Stimulated activated CD8-positive, alpha-beta memory T cell treated with anti-CD3 and anti-CD28 coated beads, Interleukin-2, amount 100 ng/mL, for 1 hour (primary cell): ENCODE measurements at regions not wholly inside any gene's neighbourhood (a gene's known extent, or its start where the extent isn't known, plus 50 kb on each side); places are given as distances from the start of the nearest gene placed in this dataset.
"Not testable (repeated sequence)": the region's sequence is repeated elsewhere in the genome, so short reads cannot be mapped to it uniquely, and the experiment has no call there.

Experiments used
- DNase-seq, 2 donors: peaks; one replicate each; pipeline ENCODE4 v3.0.0-alpha.2; 2020; ENCODE audit warnings: low read depth in 2 of 2

GRCh38 chr1:146883190-146883589 is 54.9 kb upstream of the NBPF12 start:
- not testable (repeated sequence) for DNase-seq

GRCh38 chr1:146881096-146881495 is 57.0 kb upstream of the NBPF12 start:
- DNase-seq = not testable (repeated sequence)

GRCh38 chr1:146863799-146864319 is 74.3 kb upstream of the NBPF12 start:
- DNase-seq = not testable (repeated sequence)

GRCh38 chr1:146853147-146853546 is 85.0 kb upstream of the NBPF12 start:
- DNase-seq = not testable (repeated sequence)

- DNase-seq = not testable (repeated sequence)
Measured at GRCh38 chr1:146850352-146850889, 87.7 kb upstream of the NBPF12 start.

DNA sequence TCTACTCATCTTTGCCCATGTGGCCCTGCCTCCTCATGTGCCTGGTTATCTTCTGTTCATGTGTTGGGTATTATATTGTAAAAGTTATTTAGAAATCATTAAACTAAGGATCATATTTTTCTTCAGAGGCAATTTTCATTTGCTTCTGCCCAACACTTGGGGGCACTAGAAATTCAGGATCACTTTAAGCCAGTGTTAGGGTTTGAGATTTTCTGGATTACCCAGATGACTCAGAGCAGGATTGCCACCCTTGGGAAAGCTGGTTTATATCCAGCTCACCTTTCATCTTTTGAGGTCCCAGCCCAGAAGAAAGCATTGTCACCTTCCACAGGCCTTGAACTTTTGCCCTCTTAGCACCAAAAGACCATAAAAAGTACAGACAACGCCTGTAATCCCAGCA is 99.4 kb upstream of the NBPF12 start:
- DNase-seq = not testable (repeated sequence)

GRCh38 chr1:146826957-146827356 is 111.2 kb upstream of the NBPF12 start:
- not testable (repeated sequence) for DNase-seq

GRCh38 chr1:146794236-146794635 is 143.9 kb upstream of the NBPF12 start:
- DNase-seq = not testable (repeated sequence)

GRCh38 chr1:146792725-146793124 is 145.4 kb upstream of the NBPF12 start:
- not testable (repeated sequence) for DNase-seq

DNA sequence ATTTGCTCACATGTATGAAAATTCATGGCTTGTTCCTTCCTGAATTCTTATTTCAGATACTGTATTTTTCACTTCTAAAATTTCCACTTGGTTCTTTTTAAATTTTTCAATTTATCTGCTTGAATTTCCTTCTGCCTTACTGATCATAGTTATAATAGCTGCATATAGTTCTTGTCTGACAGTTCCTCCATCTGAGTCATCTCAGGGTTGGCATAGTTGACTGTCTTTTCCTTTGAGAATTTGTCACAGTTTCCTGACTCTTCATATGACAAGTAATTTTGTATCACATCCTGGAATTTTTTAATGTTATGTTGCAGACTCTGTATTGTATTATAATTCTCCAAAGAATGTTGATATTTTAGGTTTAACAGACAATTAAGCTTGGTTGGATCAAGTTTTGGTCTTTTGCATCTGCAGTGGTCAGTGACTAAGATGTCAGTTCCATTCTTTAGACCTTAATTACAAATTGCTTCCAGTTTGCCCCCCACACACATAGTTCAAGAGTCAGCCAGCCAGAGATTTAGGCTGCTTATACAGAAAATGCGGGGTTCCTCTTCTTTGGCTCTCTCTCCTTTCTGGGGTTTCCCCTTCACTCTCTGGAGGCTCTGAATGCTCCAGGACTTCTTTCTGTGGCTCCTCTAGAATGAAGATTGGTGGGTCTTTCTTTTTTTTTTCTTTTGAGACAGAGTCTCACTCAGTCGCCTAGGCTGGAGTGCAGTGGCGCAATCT is 153.7 kb upstream of the NBPF12 start:
- not testable (repeated sequence) for DNase-seq

GRCh38 chr1:146781235-146781634 is 156.9 kb upstream of the NBPF12 start:
- DNase-seq = not testable (repeated sequence)

DNA sequence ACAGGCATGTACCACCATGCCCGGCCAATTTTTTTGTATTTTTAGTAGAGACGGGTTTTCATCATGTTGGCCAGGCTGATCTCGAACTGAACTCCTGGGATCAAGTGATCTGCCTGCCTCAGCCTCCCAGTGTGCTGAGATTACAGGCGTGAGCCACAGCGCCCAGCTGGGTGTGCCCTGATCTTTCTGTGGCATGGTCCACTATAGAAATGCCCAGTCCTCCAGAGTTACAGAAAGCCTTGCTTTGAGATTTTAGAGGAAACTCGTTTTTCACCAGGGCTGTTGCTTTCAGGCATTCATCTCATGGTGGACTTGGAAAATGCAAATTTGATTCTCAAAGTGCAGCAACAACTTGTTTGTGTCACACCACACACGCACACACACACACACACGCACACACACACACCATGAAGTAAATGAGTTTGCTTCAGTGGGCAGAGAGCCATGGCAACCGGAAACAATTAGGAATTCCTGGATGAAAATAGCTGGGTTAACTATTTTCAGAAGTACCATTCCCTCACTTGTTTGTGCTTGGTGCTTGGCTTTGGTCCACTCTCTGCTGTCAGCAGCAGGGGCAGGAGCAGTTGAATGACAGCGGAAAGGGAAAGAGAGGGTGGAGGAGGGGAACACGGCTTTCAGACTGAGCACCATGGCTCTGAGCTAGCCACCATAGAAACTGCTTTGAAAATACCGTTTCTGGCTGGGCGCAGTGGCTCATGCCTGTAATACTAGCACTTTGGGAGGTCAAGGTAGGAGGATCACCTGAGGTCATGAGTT is 160.1 kb upstream of the NBPF12 start:
- not testable (repeated sequence) for DNase-seq

GRCh38 chr1:146774988-146775387 is 163.1 kb upstream of the NBPF12 start:
- DNase-seq = not testable (repeated sequence)

GRCh38 chr1:146774271-146774670 is 163.9 kb upstream of the NBPF12 start:
- not testable (repeated sequence) for DNase-seq

DNA sequence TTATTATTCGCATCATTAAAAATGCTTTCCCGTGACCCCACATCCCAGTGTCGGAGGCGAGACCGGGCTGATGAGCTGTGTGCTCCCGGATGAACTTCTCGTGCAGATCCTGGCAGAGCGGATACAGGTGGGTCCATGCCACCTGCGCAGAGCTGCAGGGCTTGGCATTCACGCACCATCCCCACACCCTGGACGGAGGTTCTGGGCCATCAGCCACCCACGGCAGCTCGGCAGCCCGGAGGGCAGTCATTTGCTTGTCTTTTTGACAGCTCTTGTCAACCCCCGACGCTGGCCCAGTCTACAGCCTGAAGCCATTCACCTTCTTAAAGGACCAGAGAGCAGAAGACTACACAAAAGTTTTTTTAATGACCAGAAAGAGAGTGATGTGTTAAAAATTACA is 166.7 kb upstream of the NBPF12 start:
- not testable (repeated sequence) for DNase-seq

DNA sequence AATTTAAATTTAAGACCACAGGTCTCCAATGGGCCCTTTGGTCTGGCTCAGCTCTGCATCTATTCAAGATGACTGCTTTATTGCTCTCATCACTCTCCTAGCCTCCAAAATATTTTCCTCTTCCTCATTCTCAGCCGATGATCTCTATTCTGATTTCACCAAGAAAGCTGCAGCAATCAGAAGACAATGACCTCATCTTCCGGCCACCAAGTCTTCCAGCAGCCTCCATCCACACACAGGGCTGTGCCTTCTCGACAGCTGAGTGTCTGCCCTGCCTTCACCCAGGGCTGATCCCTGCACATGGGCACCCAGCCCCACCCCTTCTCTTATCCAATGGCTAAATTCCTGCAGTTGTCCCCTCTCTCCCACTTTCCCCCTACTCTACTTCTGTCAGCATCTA is 167.1 kb upstream of the NBPF12 start:
- DNase-seq = not testable (repeated sequence)

DNA sequence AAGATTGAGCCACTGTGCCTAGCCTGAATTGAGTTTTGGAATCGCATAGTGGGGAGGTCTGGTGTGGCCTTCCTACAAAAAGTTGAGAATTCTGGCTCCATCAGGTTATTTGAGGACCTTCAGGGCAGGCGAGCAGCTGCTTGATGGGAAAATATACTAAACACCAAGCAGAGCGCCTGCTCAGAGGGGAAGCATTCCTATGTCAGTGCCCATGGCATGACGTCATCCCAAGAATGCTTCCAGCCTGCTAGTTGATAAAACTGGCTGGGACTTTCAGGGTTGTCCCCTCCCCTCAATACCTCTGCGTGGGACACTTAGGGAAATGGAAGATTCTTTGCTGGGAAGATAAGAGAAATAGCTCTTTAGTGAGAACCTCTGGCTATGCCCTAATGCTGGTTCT is 174.9 kb upstream of the NBPF12 start:
- not testable (repeated sequence) for DNase-seq

- DNase-seq = not testable (repeated sequence)
Measured at GRCh38 chr1:146756858-146757257, 181.3 kb upstream of the NBPF12 start.

DNA sequence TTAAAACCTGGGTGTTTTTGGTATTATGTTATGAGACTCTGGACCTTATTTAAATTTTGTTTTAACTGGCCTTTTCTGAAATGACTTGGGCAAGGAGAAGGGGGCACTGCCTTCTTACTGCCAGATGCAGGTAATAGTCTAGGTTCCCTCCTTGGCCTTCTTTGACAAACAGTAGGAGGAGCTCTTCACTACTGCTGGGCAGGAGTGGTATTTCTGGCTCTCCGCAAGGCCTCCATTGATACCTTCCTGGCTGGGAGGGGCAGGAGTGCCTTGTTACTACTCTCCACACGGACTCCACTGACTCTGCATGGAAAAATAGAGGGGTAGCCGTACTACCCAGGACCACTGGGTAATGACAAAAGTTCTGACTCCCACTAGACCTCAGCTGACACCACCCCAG is 189.4 kb upstream of the NBPF12 start:
- DNase-seq = not testable (repeated sequence)

DNA sequence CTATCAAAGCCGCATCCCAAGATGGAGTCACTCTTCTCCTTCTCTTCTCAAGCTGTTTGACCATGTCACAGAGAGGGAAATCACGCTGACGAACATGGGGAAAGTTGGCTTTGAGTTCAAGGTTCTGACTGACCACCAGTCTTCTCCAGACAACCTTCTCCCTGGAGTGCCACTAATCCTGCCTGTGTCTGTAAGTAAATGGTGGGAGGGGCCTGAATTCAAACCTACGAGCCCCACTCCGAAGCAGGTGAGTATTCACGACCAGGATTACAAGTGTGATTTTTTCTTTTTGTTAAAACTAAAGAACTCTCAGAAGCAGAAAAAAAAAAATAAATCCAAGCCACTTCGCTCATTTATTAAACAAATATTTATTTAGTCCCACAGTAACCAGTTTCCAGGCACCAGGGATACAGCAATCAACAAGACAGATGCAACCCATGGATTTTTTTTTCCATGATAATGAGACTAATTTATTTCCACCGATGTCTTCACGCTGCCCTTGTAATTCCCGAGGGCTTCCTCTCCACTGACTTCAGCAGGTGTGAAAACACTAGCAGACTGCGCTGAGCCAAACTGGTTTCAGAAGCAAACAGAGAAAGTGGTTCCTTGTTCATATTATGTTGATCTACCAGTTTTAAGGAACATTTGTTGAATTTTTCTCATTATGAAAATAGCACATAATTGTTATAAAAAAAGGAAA is 206.0 kb upstream of the NBPF12 start:
- not testable (repeated sequence) for DNase-seq

GRCh38 chr1:146729642-146730344 is 208.3 kb upstream of the NBPF12 start:
- DNase-seq = not testable (repeated sequence)
